ENCODE measurements at regions not wholly inside any gene's neighbourhood (a gene's known extent, or its start where the extent isn't known, plus 50 kb on each side); places are given as distances from the start of the nearest gene placed in this dataset.

- no peak overlapping the region for H3K4me2 ChIP-seq (ENCODE audit: low read depth, low read length)
- no peak overlapping the region for H2AFZ ChIP-seq (ENCODE audit: low read length)
- H3K27me3 ChIP-seq (ENCODE audit: control insufficient read depth in 1 of 2, insufficient read depth in 2 of 2, low read length in 2 of 2) = no peaks in the 10 kb centered on the region
- WGBS (ENCODE audit: low lambda C conversion rate) = 4% methylated on average over 3 of the region's 3 CpGs
- ChIA-PET POLR2A (no interaction called here), CTCF (ENCODE audit: low intra/inter-chr PET ratio, low total read pairs) (no interaction called here)
- no peaks in the 10 kb centered on the region for H3K36me3 ChIP-seq (replicated peaks in 1 of 2; ENCODE audit: control insufficient read depth in 1 of 2, insufficient read depth in 2 of 2, low read length in 2 of 2)
- in situ Hi-C loops (cut with HindIII; ENCODE audit: extremely low pct_ligation_motif_present, low pct_unique_long_range_greater_than_20kb) (no loop called here), intact Hi-C loops (cut with micrococcal nuclease; ENCODE audit: unreplicated experiment) (no loop called here)
- H4K20me1 ChIP-seq (ENCODE audit: insufficient read depth, low read length) = no peaks in the 10 kb centered on the region
- ATAC-seq (no peak), DNase-seq (ENCODE audit: low spot score) (no peak), FAIRE-seq (no peak)
- H3K9ac ChIP-seq (ENCODE audit: insufficient read depth, low read depth, low read length) = no peak overlapping the region
- H3K27ac ChIP-seq (ENCODE audit: extremely low read length, insufficient read depth, low read length) = no peak overlapping the region
- no TSS peak for BruUV-seq (replicated peaks)
- no peaks in the 10 kb centered on the region for H3K79me2 ChIP-seq (ENCODE audit: insufficient read depth, low read length)
- no peak overlapping the region for H3K4me3 ChIP-seq (replicated peaks in 1 of 3; ENCODE audit: insufficient read depth in 1 of 3, low read depth in 2 of 3, low read length in 3 of 3)
- TF ChIP-seq REPIN1 (CRISPR knock-in tag; IDR thresholded peaks at IDR 0.05; ENCODE audit: borderline replicate concordance, low read depth) = no peak
- no peak for TF ChIP-seq ZNF589 (CRISPR knock-in tag; conservative IDR thresholded peaks at IDR 0.05)
- TF ChIP-seq ADNP (CRISPR knock-in tag; IDR thresholded peaks at IDR 0.05) = no peak
- no peak for TF ChIP-seq ZNF607 (CRISPR knock-in tag; IDR thresholded peaks at IDR 0.05; ENCODE audit: borderline replicate concordance)
- no peak for TF ChIP-seq HOXA7 (CRISPR knock-in tag; IDR thresholded peaks at IDR 0.05)
- no peak for TF ChIP-seq FOXJ3 (CRISPR knock-in tag; IDR thresholded peaks at IDR 0.05; ENCODE audit: borderline replicate concordance)
- TF ChIP-seq HMGXB4 (CRISPR knock-in tag; IDR thresholded peaks at IDR 0.05; ENCODE audit: borderline replicate concordance in 1 of 2, low read depth in 1 of 2) = no peak
- no peak for TF ChIP-seq TEAD2 (CRISPR knock-in tag; IDR thresholded peaks at IDR 0.05)
- no peak for TF ChIP-seq NPAS2 (CRISPR knock-in tag; IDR thresholded peaks at IDR 0.05; ENCODE audit: borderline replicate concordance)
- TF ChIP-seq HMG20A (CRISPR knock-in tag; IDR thresholded peaks at IDR 0.05; ENCODE audit: borderline replicate concordance) = no peak
- TF ChIP-seq NFE2L1 (CRISPR knock-in tag; IDR thresholded peaks at IDR 0.05; ENCODE audit: borderline replicate concordance) = no peak
- no peak for TF ChIP-seq ATF7-NPFF (CRISPR knock-in tag; IDR thresholded peaks at IDR 0.05; ENCODE audit: low read depth)
- TF ChIP-seq ZNF574 (CRISPR knock-in tag; IDR thresholded peaks at IDR 0.05) = no peak
- TF ChIP-seq ZNF44 (CRISPR knock-in tag; IDR thresholded peaks at IDR 0.05) = no peak
- TF ChIP-seq ZNF281 (CRISPR knock-in tag; IDR thresholded peaks at IDR 0.05; ENCODE audit: borderline replicate concordance) = no peak
- TF ChIP-seq TFAP4 (IDR thresholded peaks at IDR 0.05; ENCODE audit: borderline replicate concordance, low read depth) = no peak
- no peak for TF ChIP-seq HNF4A (CRISPR knock-in tag; IDR thresholded peaks at IDR 0.05)
- TF ChIP-seq ZFY (CRISPR knock-in tag; IDR thresholded peaks at IDR 0.05) = no peak
- no peaks in the 10 kb centered on the region for H3K9me3 ChIP-seq (ENCODE audit: low read length)
- no peaks in the 10 kb centered on the region for H3K4me1 ChIP-seq (ENCODE audit: insufficient read depth, low read length)
Measured at GRCh38 chr4:108315694-108316093, 147.0 kb upstream of the LEF1 start.
